Kasumi-1 (cell line): ENCODE measurements at regions not wholly inside any gene's neighbourhood (a gene's known extent, or its start where the extent isn't known, plus 50 kb on each side); places are given as distances from the start of the nearest gene placed in this dataset.
"Not testable (repeated sequence)": the region's sequence is repeated elsewhere in the genome, so short reads cannot be mapped to it uniquely, and the experiment has no call there.

Experiments used
- DNase-seq, 2 experiments: peaks; one replicate each; lab custom pipeline; 2025; lab: John Stamatoyannopoulos, UW

- no peak for DNase-seq
Observed at GRCh38 chr14:48723841-48724495, 862.2 kb downstream of the RPS29 start.

- DNase-seq: no peak
Observed at GRCh38 chr14:48714366-48714765, 871.8 kb downstream of the RPS29 start.

DNA sequence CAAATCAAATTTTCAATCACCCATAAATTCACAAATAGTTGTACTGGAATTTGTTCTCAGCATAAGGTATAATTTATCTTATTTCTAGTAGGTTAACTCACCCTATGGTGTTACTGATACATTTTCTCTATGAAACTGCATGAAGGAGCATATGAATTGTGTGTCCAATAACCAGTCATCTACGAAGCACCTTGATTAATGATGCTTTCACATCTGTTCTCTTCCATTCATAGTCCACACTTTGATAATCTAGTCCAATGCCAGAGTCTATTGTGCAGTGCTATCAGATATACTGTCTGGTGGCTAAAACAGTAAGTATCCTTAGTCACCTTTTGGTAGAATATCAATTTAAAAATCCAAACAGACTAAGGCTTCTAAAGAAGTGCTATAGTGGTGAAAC is 876.0 kb downstream of the RPS29 start:
- no peak for DNase-seq

DNA sequence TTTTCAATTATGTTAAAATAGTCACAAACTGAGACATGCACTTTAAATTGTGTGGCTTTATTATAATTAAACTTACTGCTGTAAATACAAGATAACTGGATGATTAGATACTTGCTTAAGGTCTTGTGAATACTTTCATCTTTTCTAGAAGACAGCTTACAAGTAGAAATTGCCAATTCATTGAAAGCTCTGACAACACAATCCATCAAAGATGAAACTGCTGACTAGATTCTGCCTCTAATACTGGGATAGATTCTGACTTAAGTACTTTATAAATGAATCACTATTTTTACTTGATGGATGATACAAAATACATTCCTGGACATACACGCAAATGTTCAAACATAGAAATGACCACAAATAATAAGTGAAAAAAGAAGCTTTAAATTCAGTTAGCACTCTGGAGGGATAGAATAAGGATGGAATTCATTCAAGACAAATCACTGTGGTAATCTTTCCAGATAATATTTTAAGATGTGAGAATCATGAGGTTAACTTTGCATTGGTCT is 876.8 kb downstream of the RPS29 start:
- DNase-seq: no peak

DNA sequence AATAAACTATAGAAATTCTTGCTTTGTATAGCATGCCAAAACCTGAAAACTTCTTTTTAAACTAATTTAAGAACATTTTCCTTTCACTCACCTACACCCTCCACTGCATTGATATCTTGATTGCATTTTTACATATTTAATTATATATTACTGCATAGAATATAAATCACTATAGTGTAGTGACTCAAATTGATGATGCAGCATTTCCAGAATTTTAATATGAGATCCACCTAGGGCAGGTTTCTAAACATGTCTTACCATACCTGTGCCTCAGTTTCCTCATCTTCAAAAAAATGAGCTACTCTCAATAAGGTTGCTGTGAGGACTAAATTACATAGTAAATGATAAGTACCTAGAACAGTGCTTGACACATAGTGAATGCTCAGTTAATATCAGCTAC is 881.5 kb downstream of the RPS29 start:
- no peak for DNase-seq

DNA sequence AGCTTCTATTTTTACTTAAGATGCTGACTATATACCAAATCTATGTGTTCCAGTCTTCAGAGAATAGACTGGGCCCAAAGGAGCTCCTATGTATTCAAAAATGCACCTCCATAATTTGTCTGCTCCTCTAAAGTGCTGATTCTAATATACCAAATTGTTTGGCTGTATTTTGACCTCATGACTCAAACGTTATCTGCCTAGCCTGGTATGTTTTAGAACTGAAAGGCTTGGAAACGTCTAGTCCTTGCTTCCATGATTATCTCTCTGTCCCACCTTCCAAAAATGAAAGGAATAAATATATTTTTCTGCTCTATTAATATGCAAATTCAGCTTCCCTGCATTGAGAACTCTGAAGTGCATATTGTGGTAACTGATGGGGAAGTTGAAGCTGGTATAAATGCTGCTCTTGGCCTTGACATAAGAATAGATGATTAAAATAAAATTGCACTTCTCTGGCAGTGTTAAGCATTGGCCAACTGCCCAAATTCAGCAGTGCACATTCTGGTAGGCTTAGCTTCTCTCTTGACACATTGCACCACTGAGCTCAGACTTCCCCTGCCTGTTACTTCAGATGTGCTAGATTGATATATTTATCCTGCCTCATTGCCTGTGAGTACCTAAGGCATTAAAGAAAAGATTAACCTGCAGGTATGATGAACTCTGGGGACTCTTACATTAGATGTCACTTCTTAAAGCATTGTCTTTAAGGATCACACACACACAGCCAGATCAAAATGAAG is 882.3 kb downstream of the RPS29 start:
- DNase-seq: peak; percentile 51 to 52

DNA sequence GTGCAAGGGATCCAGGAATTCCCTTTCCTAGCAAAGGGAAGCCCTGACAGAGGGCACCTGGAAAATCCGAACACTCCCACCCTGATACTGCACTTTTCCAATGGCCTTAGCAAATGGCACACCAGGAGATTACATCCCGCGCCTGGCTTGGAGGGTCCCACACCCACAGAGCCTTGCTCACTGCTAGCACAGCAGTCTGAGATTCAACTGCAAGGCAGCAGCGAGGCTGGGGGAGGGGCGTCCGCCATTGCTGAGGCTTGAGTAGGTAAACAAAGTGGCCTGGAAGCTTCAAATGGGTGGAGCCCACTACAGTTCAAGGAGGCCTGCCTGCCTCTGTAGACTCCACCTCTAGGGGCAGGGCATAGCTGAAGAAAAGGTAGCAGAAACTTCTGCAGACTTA is 888.8 kb downstream of the RPS29 start:
- DNase-seq: not testable (repeated sequence)

DNA sequence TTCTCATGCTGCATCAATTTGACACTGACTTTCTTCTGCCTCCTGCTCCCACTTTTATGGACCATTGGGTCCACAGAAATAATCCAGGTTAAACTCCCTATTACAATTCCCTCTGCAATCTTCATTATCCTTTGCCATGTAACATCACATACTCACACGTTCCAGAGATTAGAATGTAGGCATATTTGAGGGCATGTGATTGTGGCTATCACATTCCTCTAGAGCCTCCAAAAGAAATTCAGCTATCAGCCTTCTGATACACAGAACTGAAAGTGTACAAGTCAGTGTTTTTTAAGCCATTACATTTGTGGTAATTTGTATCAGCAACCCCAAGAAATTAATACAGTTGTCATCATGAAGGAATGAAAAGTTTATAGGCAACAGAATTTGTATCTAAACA is 892.4 kb downstream of the RPS29 start:
- DNase-seq: no peak

DNA sequence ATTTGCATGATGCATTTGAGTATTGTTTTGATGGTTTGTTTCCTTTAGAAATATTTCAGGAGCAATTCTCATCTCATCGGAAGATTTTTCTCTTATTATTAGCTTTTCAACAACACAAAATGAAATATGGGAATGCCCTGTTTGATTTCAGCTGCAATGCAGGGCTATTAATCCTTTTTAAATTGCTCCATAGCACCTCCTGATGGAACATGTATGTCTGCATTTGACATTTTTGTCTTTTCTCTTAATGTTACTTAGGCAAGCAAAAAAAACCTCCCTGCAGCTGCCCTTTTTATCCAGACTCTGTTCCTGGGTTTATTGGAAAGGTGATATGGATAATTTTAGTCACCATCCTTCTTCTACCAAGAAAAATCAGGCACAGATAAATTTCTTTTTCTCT is 895.8 kb downstream of the RPS29 start:
- DNase-seq: peak; percentile 33 to 46

GRCh38 chr14:48686650-48687049 is 899.5 kb downstream of the RPS29 start:
- DNase-seq: no peak

DNA sequence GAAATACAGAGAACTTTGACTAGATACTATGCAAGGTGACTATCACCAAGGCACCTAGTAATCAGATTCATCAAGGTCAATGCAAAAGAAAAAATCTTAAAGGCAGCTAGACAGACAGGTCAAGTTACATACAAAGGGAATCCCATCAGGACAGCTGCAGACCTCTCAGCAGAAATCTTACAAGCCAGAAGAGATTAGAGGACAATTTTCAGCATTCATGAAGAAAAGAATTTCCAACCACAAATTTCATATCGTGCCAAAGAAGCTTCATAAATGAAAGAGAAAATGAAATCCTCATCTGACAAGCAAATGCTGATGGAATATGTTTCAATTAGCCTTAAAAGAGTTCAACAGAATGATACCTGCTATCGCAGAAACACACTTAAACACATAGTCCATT is 913.7 kb downstream of the RPS29 start:
- DNase-seq: no peak

DNA sequence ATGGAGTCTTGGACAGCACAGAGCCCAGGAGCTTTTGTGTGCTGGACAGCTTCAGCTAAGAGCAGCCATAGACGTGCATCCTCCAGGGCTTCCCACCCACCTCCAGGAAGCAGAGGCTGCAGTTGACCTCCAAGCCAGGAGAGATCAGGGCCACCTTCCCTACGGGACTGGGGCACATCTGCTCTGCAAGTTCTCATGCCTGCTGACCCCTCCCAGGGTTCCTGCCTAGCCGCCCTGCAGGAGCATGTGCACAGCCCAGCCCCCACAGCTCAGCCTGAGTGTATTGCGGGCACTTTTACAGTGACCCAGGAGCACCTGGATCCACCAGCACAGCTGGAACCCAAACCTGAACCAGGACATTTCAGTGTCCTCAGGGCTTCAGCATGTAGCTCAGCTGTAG is 915.2 kb downstream of the RPS29 start:
- DNase-seq: no peak

DNA sequence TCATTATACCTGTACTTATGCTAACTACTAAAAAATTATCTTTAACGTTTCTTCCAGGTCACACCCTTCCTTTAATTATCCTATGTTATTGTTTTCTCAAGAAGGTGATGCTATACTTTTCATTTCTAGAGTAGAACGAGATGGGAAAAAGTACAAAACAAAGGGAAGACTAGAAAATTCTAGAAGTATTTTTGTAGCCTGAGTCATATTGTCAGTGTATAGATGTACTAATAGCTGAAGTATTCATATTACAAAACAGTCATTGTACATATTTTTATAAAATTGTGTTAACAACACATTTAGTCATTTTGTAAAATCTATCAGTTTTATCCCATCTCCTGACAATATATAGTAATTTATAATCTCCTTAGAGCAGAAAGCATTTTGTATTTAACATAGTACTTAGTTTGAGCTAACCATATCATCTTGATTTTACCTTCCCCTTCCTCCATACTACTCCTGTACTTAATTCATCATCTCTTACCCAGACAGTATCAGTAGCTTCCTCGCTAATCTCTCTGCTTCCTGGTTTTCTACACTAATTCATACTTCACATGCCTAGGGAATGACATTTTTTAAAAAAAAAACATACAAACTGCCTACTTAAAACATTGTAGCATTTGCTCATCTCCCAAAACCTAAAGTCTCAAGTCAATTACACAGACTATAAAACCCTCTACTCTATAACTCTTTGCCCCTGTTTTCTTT is 920.9 kb downstream of the RPS29 start:
- no peak for DNase-seq

- no peak for DNase-seq
Observed at GRCh38 chr14:48643241-48643640, 942.9 kb downstream of the RPS29 start.

GRCh38 chr14:48628870-48629269 is 953.5 kb upstream of the MDGA2 start:
- no peak for DNase-seq

- DNase-seq: no peak
Observed at GRCh38 chr14:48622980-48623379, 947.6 kb upstream of the MDGA2 start.

- DNase-seq: no peak
Observed at GRCh38 chr14:48618057-48618456, 942.7 kb upstream of the MDGA2 start.

GRCh38 chr14:48616931-48617330 is 941.5 kb upstream of the MDGA2 start:
- no peak for DNase-seq

GRCh38 chr14:48615618-48616017 is 940.2 kb upstream of the MDGA2 start:
- DNase-seq: no peak

GRCh38 chr14:48614003-48614402 is 938.6 kb upstream of the MDGA2 start:
- DNase-seq: no peak

DNA sequence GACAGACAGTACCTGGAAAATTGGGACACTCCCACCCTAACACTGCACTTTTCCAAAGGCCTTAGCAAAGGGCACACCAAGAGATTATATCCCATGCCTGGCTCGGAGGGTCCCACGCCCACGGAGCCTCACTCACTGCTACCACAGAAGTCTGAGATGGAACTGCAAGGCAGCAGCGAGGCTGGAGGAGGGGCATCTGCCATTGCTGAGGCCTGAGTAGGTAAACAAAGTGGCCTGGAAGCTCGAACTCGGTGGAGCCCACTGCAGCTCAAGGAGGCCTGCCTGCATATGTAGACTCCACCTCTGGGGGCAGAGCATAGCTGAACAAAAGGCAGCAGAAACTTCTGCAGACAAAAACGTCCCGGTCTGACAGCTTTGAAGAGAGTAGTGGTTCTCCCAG is 931.6 kb upstream of the MDGA2 start:
- not testable (repeated sequence) for DNase-seq

DNA sequence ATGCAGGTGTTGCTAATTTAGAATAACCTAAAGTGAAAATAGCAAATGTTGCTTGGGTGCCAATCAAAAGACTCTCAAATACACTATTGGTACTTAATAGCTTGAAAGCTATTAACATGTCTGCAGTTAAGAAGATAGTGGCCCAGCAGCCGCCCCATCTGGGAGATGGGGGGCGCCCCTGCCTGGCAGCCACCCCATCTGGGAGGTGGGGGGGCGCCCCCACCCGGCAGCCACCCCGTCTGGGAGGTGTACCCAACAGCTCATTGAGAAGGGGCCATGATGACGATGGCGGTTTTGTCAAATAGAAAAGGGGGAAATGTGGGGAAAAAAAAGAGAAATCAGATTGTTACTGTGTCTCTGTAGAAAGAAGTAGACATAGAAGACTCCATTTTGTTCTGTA is 923.1 kb upstream of the MDGA2 start:
- DNase-seq: no peak

DNA sequence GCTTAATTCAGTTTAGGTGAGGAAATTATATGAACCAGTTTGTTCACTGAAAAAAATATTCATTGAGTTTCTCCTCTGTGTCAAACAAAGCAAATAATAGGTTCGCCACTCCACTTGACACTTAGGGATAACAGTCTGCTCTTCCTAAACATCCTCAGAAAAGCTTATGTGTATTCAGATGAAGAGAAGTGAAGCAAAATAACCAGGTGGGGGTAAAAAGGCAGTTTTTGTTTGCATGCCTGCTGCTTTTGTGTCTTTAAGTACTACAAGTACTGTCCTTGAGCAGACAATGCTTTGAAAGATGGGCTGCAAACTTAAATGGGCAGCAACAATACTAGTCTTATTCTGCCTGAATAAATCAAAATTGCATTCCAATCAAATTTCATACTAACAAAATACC is 910.7 kb upstream of the MDGA2 start:
- no peak for DNase-seq
